Trophoblast cell (in vitro differentiated cells and primary cell): ENCODE measurements at regions not wholly inside any gene's neighbourhood (a gene's known extent, or its start where the extent isn't known, plus 50 kb on each side); places are given as distances from the start of the nearest gene placed in this dataset.
A peak's percentile ranks its signal among the peaks of the same experiment; 100 is the strongest.

Experiments
- DNase-seq, 2 donors: peaks; one replicate each; pipeline ENCODE4 v3.0.0-alpha.2; 2016
- H2AFZ ChIP-seq: 2 replicates; pipeline ENCODE4 v1.6.1; 2013; ENCODE audit warnings: low read length, moderate library complexity, mild to moderate bottlenecking; ENCODE audit not compliant: insufficient read depth, poor library complexity
- H2AK5ac ChIP-seq: 2 replicates; pipeline ENCODE4 v1.6.1; 2013; ENCODE audit warnings: mild to moderate bottlenecking, low read length
- H2BK120ac ChIP-seq: 2 replicates; pipeline ENCODE4 v1.6.1; 2013; ENCODE audit warnings: low read length, mild to moderate bottlenecking, moderate library complexity; ENCODE audit not compliant: insufficient read depth, poor library complexity
- H2BK12ac ChIP-seq: 2 replicates; pipeline ENCODE4 v1.6.1; 2013; ENCODE audit warnings: mild to moderate bottlenecking, low read length, moderate library complexity
- H2BK5ac ChIP-seq: 2 replicates; pipeline ENCODE4 v1.6.1; 2013; ENCODE audit warnings: low read length, low read depth, moderate library complexity, mild to moderate bottlenecking; ENCODE audit not compliant: poor library complexity
- H3K14ac ChIP-seq: 2 replicates; pipeline ENCODE4 v1.6.1; 2013; ENCODE audit warnings: mild to moderate bottlenecking, low read length
- H3K18ac ChIP-seq: 2 replicates; pipeline ENCODE4 v1.6.1; 2013; ENCODE audit warnings: mild to moderate bottlenecking, low read length
- H3K23ac ChIP-seq: 2 replicates; pipeline ENCODE4 v1.6.1; 2013; ENCODE audit warnings: low read length
- H3K27ac ChIP-seq: 2 replicates; pipeline ENCODE4 v1.5.1; 2013; ENCODE audit warnings: low read depth, mild to moderate bottlenecking, inconsistent platforms, low read length, moderate library complexity
- H3K27me3 ChIP-seq: 2 replicates; pipeline ENCODE4 v1.6.1; 2013; ENCODE audit warnings: inconsistent platforms, mild to moderate bottlenecking, low read length, moderate library complexity; ENCODE audit not compliant: insufficient read depth
- H3K36me3 ChIP-seq, 2 experiments: 1 replicate in 1 of 2; 2 replicates in 1 of 2; pipeline ENCODE4 v1.6.1; 2013; ENCODE audit warnings: low read length in 2 of 2, mild to moderate bottlenecking in 2 of 2, moderate library complexity in 1 of 2; ENCODE audit not compliant: insufficient read depth in 2 of 2, control insufficient read depth in 1 of 2
- H3K4ac ChIP-seq: 2 replicates; pipeline ENCODE4 v1.6.1; 2013; ENCODE audit warnings: low read depth, mild to moderate bottlenecking, low read length, moderate library complexity
- H3K4me1 ChIP-seq, 2 experiments: 1 replicate in 1 of 2; 2 replicates in 1 of 2; pipeline ENCODE4 v1.6.1; 2013; ENCODE audit warnings: low read length in 2 of 2, mild to moderate bottlenecking in 2 of 2, moderate library complexity in 1 of 2; ENCODE audit not compliant: insufficient read depth in 2 of 2, control insufficient read depth in 1 of 2
- H3K4me2 ChIP-seq: 2 replicates; pipeline ENCODE4 v1.6.1; 2013; ENCODE audit warnings: inconsistent platforms, mild to moderate bottlenecking, low read length, moderate library complexity
- H3K4me3 ChIP-seq: 2 replicates; pipeline ENCODE4 v1.5.1; 2013; ENCODE audit warnings: mild to moderate bottlenecking, low read depth, low read length, inconsistent platforms
- H3K79me1 ChIP-seq: one replicate; pipeline ENCODE4 v1.6.1; 2013; ENCODE audit warnings: low read length
- H3K79me2 ChIP-seq: 2 replicates; pipeline ENCODE4 v1.6.1; 2013; ENCODE audit warnings: low read length, mild to moderate bottlenecking; ENCODE audit not compliant: control insufficient read depth, insufficient read depth, poor library complexity
- H3K9ac ChIP-seq: 2 replicates; pipeline ENCODE4 v1.6.1; 2013; ENCODE audit warnings: mild to moderate bottlenecking, low read length
- H3K9me3 ChIP-seq: 2 replicates; pipeline ENCODE4 v1.6.1; 2013; ENCODE audit warnings: low read depth, mild to moderate bottlenecking, control low read depth, inconsistent platforms, low read length; ENCODE audit not compliant: insufficient read depth
- H4K12ac ChIP-seq: 2 replicates; pipeline ENCODE4 v1.6.1; 2013; ENCODE audit warnings: low read depth, mild to moderate bottlenecking, low read length, moderate library complexity
- H4K8ac ChIP-seq: 2 replicates; pipeline ENCODE4 v1.6.1; 2013; ENCODE audit warnings: low read depth, mild to moderate bottlenecking, low read length, moderate library complexity
- H4K91ac ChIP-seq: one replicate; pipeline ENCODE4 v1.6.1; 2013; ENCODE audit warnings: low read depth, mild to moderate bottlenecking, low read length, moderate library complexity
- WGBS: extraction: QIAGEN DNeasy Blood & Tissue Kit; methylation state at CpG from one replicate; pipeline ENCODE4 v1.1.7; 2013; ENCODE audit warnings: missing lambda C conversion rate; ENCODE audit not compliant: insufficient read length, insufficient coverage; ENCODE audit errors: extremely low coverage; 5-methylcytosine and 5-hydroxymethylcytosine counted together

DNA sequence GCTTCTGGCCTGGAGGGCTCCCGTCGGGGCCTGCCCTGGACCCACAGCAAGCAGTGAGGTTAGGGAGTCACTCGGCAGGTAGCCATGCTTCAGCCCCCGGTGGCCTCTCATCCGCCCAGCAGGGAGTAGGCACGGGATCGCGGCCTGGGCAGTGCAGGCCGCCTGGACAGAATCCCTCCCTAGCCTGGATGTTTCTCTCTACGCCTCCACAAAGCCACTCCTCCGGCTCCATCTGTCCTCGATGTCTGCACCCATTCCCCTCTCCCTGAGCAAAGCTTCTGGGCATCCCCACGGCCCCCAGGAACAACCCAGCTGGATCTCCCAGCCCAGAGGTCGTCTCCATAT, 145.2 kb downstream of the RBFOX3 start:
- Histone ChIP-seq H4K91ac (no peak overlapping the region), H2BK12ac (no peak overlapping the region), H3K9ac (no peak overlapping the region), H3K27ac (no peak overlapping the region), H4K12ac (no peak overlapping the region), H2BK5ac (no peak overlapping the region), H3K4ac (no peak overlapping the region), H3K79me2 (no peaks in the 10 kb centered on the region), H3K23ac (no peak overlapping the region), H3K27me3 (no peaks in the 10 kb centered on the region), H3K14ac (no peak overlapping the region), H4K8ac (no peak overlapping the region), H3K9me3 (peaks cover 19% of the 10 kb centered on the region), H3K4me2 (no peak overlapping the region), H2BK120ac (no peak overlapping the region), H3K4me1 (no peaks in the 10 kb centered on the region), H3K36me3 (no peaks in the 10 kb centered on the region), H3K4me3 (no peak overlapping the region), H2AK5ac (no peak overlapping the region), H3K18ac (no peak overlapping the region), H3K79me1 (no peaks in the 10 kb centered on the region), H2AFZ (no peak overlapping the region)
- WGBS = no CpG with 5 or more reads among the region's 14 CpGs
- no peak for DNase-seq

DNA sequence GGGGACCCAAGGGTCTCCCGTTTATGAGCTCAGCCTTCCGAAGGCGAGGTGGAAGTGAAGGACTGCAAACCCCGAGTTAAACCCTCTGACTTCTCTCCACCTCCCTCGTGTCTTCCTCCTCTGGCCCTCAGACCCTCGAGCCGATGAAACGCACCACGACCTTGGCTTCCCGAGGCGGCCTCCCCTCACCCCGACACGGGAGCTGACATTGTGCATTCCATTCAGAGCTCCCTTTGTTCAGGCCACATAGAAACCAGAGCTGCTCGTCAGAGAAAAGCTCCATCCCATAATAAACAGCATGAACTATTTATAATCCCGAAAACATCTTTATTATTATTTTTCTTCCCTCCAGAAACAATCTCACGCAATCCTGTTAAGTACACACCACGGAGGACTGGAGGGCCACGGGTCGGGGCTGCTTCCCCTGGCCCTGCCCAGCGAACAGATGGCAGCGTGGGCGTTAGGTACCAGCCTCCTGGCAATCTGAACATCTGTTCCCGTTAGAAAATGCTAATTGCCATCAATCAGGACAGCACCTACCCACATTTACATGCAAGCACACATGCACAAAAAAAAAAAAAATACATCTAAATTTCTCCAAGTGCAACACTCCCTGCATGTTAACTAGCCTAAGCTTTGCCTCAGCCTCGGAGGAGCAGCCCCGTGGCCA, 145.7 kb downstream of the RBFOX3 start:
- no peak overlapping the region for H2AFZ ChIP-seq
- 100% methylated on average over 2 of the region's 25 CpGs for WGBS
- H3K14ac ChIP-seq = no peak overlapping the region
- H2BK12ac ChIP-seq = no peak overlapping the region
- no peak overlapping the region for H3K4ac ChIP-seq
- no peak overlapping the region for H3K23ac ChIP-seq
- no peaks in the 10 kb centered on the region for H3K4me1 ChIP-seq
- no peak overlapping the region for H3K4me3 ChIP-seq
- H4K12ac ChIP-seq = no peak overlapping the region
- no peaks in the 10 kb centered on the region for H3K79me2 ChIP-seq
- no peak overlapping the region for H4K8ac ChIP-seq
- H3K4me2 ChIP-seq = no peak overlapping the region
- no peak overlapping the region for H2BK5ac ChIP-seq
- peaks cover 19% of the 10 kb centered on the region for H3K9me3 ChIP-seq
- no peak overlapping the region for H4K91ac ChIP-seq
- no peak overlapping the region for H3K9ac ChIP-seq
- no peaks in the 10 kb centered on the region for H3K79me1 ChIP-seq
- H3K27ac ChIP-seq = no peak overlapping the region
- no peak overlapping the region for H3K18ac ChIP-seq
- no peaks in the 10 kb centered on the region for H3K27me3 ChIP-seq
- DNase-seq = no peak
- no peak overlapping the region for H2BK120ac ChIP-seq
- no peaks in the 10 kb centered on the region for H3K36me3 ChIP-seq
- H2AK5ac ChIP-seq = no peak overlapping the region

- Histone ChIP-seq H3K14ac (no peak overlapping the region), H3K4ac (no peak overlapping the region), H3K27ac (no peak overlapping the region), H3K9ac (no peak overlapping the region), H4K12ac (no peak overlapping the region), H3K4me3 (no peak overlapping the region), H2AFZ (no peak overlapping the region), H3K27me3 (no peaks in the 10 kb centered on the region), H2BK5ac (no peak overlapping the region), H2AK5ac (no peak overlapping the region), H4K91ac (no peak overlapping the region), H3K23ac (no peak overlapping the region), H3K18ac (no peak overlapping the region), H3K9me3 (peaks cover 19% of the 10 kb centered on the region), H2BK120ac (no peak overlapping the region), H4K8ac (no peak overlapping the region), H3K79me1 (no peaks in the 10 kb centered on the region), H3K79me2 (no peaks in the 10 kb centered on the region), H3K4me2 (no peak overlapping the region), H3K4me1 (no peaks in the 10 kb centered on the region), H2BK12ac (no peak overlapping the region), H3K36me3 (no peaks in the 10 kb centered on the region)
- no CpG with 5 or more reads among the region's 28 CpGs for WGBS
- DNase-seq = no peak
Observed at GRCh38 chr17:79464318-79465010, 146.4 kb downstream of the RBFOX3 start.

GRCh38 chr17:79463421-79464317, 147.2 kb downstream of the RBFOX3 start:
- H3K4me1 ChIP-seq = no peaks in the 10 kb centered on the region
- no peak overlapping the region for H3K23ac ChIP-seq
- H3K18ac ChIP-seq = no peak overlapping the region
- peaks cover 15% of the 10 kb centered on the region for H3K9me3 ChIP-seq
- no peak overlapping the region for H3K27ac ChIP-seq
- no peaks in the 10 kb centered on the region for H3K27me3 ChIP-seq
- H4K8ac ChIP-seq = no peak overlapping the region
- no peak overlapping the region for H4K91ac ChIP-seq
- no peak overlapping the region for H2BK12ac ChIP-seq
- no peak overlapping the region for H2AFZ ChIP-seq
- no peak for DNase-seq
- peak overlapping the region; percentile 46 for H3K4me3 ChIP-seq
- H2BK120ac ChIP-seq = no peak overlapping the region
- no peak overlapping the region for H2BK5ac ChIP-seq
- H3K79me1 ChIP-seq = no peaks in the 10 kb centered on the region
- no peak overlapping the region for H3K4ac ChIP-seq
- no peak overlapping the region for H3K14ac ChIP-seq
- H3K36me3 ChIP-seq = no peaks in the 10 kb centered on the region
- H3K9ac ChIP-seq = no peak overlapping the region
- no peak overlapping the region for H4K12ac ChIP-seq
- no CpG with 5 or more reads among the region's 36 CpGs for WGBS
- no peak overlapping the region for H3K4me2 ChIP-seq
- no peak overlapping the region for H2AK5ac ChIP-seq
- no peaks in the 10 kb centered on the region for H3K79me2 ChIP-seq
